ENCODE measurements at regions not wholly inside any gene's neighbourhood (a gene's known extent, or its start where the extent isn't known, plus 50 kb on each side); places are given as distances from the start of the nearest gene placed in this dataset.
"Not testable (repeated sequence)": the region's sequence is repeated elsewhere in the genome, so short reads cannot be mapped to it uniquely, and the experiment has no call there.

- Mint-ChIP-seq H3K36me3 (peaks cover 10% of the 10 kb centered on the region), H3K27ac (no peak overlapping the region), H3K9me3 (peaks cover 15 to 21% of the 10 kb centered on the region in 2 donors), H3K4me3 (no peak overlapping the region), H3K4me1 (no peaks in the 10 kb centered on the region), H3K27me3 (ENCODE audit: low read depth in 2 of 2) (no peaks in the 10 kb centered on the region)
- no peak overlapping the region for H3K27ac ChIP-seq (ENCODE audit: low read length)
- intact Hi-C loops (cut with micrococcal nuclease): no loop called here
- no peaks in the 10 kb centered on the region for H3K4me1 ChIP-seq (ENCODE audit: control insufficient read depth, insufficient read depth, low read length)
- no peak overlapping the region for H3K4me3 ChIP-seq (ENCODE audit: low read length)
- no peaks in the 10 kb centered on the region for H3K27me3 ChIP-seq (ENCODE audit: control insufficient read depth, insufficient read depth, low read length)
- 93% methylated on average over 3 of the region's 4 CpGs for WGBS (ENCODE audit: insufficient coverage)
- TF ChIP-seq, protein P1, sequence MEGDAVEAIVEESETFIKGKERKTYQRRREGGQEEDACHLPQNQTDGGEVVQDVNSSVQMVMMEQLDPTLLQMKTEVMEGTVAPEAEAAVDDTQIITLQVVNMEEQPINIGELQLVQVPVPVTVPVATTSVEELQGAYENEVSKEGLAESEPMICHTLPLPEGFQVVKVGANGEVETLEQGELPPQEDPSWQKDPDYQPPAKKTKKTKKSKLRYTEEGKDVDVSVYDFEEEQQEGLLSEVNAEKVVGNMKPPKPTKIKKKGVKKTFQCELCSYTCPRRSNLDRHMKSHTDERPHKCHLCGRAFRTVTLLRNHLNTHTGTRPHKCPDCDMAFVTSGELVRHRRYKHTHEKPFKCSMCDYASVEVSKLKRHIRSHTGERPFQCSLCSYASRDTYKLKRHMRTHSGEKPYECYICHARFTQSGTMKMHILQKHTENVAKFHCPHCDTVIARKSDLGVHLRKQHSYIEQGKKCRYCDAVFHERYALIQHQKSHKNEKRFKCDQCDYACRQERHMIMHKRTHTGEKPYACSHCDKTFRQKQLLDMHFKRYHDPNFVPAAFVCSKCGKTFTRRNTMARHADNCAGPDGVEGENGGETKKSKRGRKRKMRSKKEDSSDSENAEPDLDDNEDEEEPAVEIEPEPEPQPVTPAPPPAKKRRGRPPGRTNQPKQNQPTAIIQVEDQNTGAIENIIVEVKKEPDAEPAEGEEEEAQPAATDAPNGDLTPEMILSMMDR (IDR thresholded peaks at IDR 0.05): no peak
- no peaks in the 10 kb centered on the region for H3K36me3 ChIP-seq (ENCODE audit: control insufficient read depth, insufficient read depth, low read length)
- peaks cover 7% of the 10 kb centered on the region for H3K9me3 ChIP-seq (ENCODE audit: control insufficient read depth, insufficient read depth, low read length)
- no peak for ATAC-seq
- no peak for DNase-seq
Observed at GRCh38 chr18:4961121-4961909, 235.7 kb downstream of the AKAIN1 start.

GRCh38 chr18:4960578-4960977 lies 236.5 kb downstream of the AKAIN1 start:
- Histone ChIP-seq H3K27ac (ENCODE audit: low read length) (no peak overlapping the region), H3K9me3 (ENCODE audit: control insufficient read depth, insufficient read depth, low read length) (peaks cover 7% of the 10 kb centered on the region), H3K27me3 (ENCODE audit: control insufficient read depth, insufficient read depth, low read length) (no peaks in the 10 kb centered on the region), H3K4me1 (ENCODE audit: control insufficient read depth, insufficient read depth, low read length) (no peaks in the 10 kb centered on the region), H3K36me3 (ENCODE audit: control insufficient read depth, insufficient read depth, low read length) (no peaks in the 10 kb centered on the region), H3K4me3 (ENCODE audit: low read length) (no peak overlapping the region)
- Mint-ChIP-seq H3K4me1 (no peaks in the 10 kb centered on the region), H3K4me3 (no peak overlapping the region), H3K27ac (no peak overlapping the region), H3K27me3 (ENCODE audit: low read depth in 2 of 2) (no peaks in the 10 kb centered on the region), H3K36me3 (peaks cover 10% of the 10 kb centered on the region), H3K9me3 (peaks cover 13 to 21% of the 10 kb centered on the region in 2 donors)
- no peak for DNase-seq
- 87% methylated on average over 3 of the region's 5 CpGs for WGBS (ENCODE audit: insufficient coverage)
- TF ChIP-seq, protein P1 (IDR thresholded peaks at IDR 0.05): no peak
- intact Hi-C loops (cut with micrococcal nuclease): no loop called here
- ATAC-seq: no peak

DNA sequence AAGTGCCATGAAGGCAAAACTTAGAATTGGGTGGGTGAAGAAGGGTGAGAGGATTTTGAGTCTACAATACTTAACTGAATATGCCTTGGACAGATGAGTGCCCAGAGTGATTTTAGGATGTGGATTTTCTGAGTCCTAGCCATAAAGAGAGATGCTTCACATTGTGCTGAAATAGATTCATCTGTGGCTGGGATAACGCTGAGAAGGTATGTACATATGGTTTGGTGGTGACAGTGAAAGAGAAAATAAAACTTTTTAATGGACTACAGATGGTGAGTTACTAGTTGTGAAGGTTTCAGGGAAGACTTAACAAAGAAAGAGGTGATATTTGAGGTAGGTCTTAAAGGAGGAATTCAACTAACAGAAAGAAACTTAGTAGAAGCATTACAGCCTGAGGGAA lies 265.8 kb downstream of the AKAIN1 start:
- no peaks in the 10 kb centered on the region for H3K27me3 ChIP-seq (ENCODE audit: control insufficient read depth, insufficient read depth, low read length)
- DNase-seq (no peak), ATAC-seq (no peak)
- no peak overlapping the region for H3K27ac ChIP-seq (ENCODE audit: low read length)
- Mint-ChIP-seq H3K9me3 (peaks cover 24 to 26% of the 10 kb centered on the region in 2 donors), H3K27ac (no peak overlapping the region), H3K36me3 (peaks cover 7% of the 10 kb centered on the region), H3K4me3 (no peak overlapping the region), H3K27me3 (ENCODE audit: low read depth in 2 of 2) (no peaks in the 10 kb centered on the region), H3K4me1 (no peaks in the 10 kb centered on the region)
- intact Hi-C loops (cut with micrococcal nuclease): no loop called here
- no peaks in the 10 kb centered on the region for H3K36me3 ChIP-seq (ENCODE audit: control insufficient read depth, insufficient read depth, low read length)
- H3K4me3 ChIP-seq (ENCODE audit: low read length): no peak overlapping the region
- TF ChIP-seq, protein P1 (IDR thresholded peaks at IDR 0.05): no peak
- no peaks in the 10 kb centered on the region for H3K4me1 ChIP-seq (ENCODE audit: control insufficient read depth, insufficient read depth, low read length)
- 54% methylated on average over 1 of the region's 1 CpG for WGBS (ENCODE audit: insufficient coverage)
- H3K9me3 ChIP-seq (ENCODE audit: control insufficient read depth, insufficient read depth, low read length): peaks cover 6% of the 10 kb centered on the region

GRCh38 chr18:4921548-4921947 lies 275.5 kb downstream of the AKAIN1 start:
- no peak overlapping the region for H3K27ac Mint-ChIP-seq
- no peak overlapping the region for H3K4me3 Mint-ChIP-seq
- no peak for ATAC-seq
- Histone ChIP-seq H3K27me3 (ENCODE audit: control insufficient read depth, insufficient read depth, low read length) (no peaks in the 10 kb centered on the region), H3K4me3 (ENCODE audit: low read length) (no peak overlapping the region), H3K27ac (ENCODE audit: low read length) (no peak overlapping the region), H3K36me3 (ENCODE audit: control insufficient read depth, insufficient read depth, low read length) (no peaks in the 10 kb centered on the region), H3K9me3 (ENCODE audit: control insufficient read depth, insufficient read depth, low read length) (no peaks in the 10 kb centered on the region), H3K4me1 (ENCODE audit: control insufficient read depth, insufficient read depth, low read length) (no peaks in the 10 kb centered on the region)
- peaks cover 8% of the 10 kb centered on the region for H3K36me3 Mint-ChIP-seq
- H3K9me3 Mint-ChIP-seq: peaks cover 6 to 16% of the 10 kb centered on the region in 2 donors
- no peaks in the 10 kb centered on the region for H3K4me1 Mint-ChIP-seq
- intact Hi-C loops (cut with micrococcal nuclease): no loop called here
- TF ChIP-seq, protein P1 (IDR thresholded peaks at IDR 0.05): no peak
- H3K27me3 Mint-ChIP-seq (ENCODE audit: low read depth in 2 of 2): no peaks in the 10 kb centered on the region
- DNase-seq: no peak

GRCh38 chr18:4917509-4917908 lies 279.5 kb downstream of the AKAIN1 start:
- H3K27me3 ChIP-seq (ENCODE audit: control insufficient read depth, insufficient read depth, low read length); H3K27me3 Mint-ChIP-seq (ENCODE audit: low read depth in 2 of 2); H3K4me1 ChIP-seq (ENCODE audit: control insufficient read depth, insufficient read depth, low read length); H3K9me3 Mint-ChIP-seq; H3K27ac Mint-ChIP-seq; H3K36me3 ChIP-seq (ENCODE audit: control insufficient read depth, insufficient read depth, low read length); H3K4me3 Mint-ChIP-seq; H3K36me3 Mint-ChIP-seq; DNase-seq; H3K9me3 ChIP-seq (ENCODE audit: control insufficient read depth, insufficient read depth, low read length); ATAC-seq; H3K4me1 Mint-ChIP-seq; intact Hi-C loops (cut with micrococcal nuclease); H3K27ac ChIP-seq (ENCODE audit: low read length); H3K4me3 ChIP-seq (ENCODE audit: low read length): not testable (repeated sequence)
- 80% methylated on average over 2 of the region's 7 CpGs for WGBS (ENCODE audit: insufficient coverage)

All from natural killer cell (primary cell).